Ishikawa (cell line): ENCODE measurements at regions not wholly inside any gene's neighbourhood (a gene's known extent, or its start where the extent isn't known, plus 50 kb on each side); places are given as distances from the start of the nearest gene placed in this dataset.

ENCODE experiments used
- CEBPB ChIP-seq: IDR thresholded peaks from 2 replicates; pipeline ENCODE4 v1.6.1; 2012
- CREB1 ChIP-seq: IDR thresholded peaks from 2 replicates; pipeline ENCODE4 v1.6.1; 2012; ENCODE audit warnings: low read depth
- EGR1 ChIP-seq: IDR thresholded peaks from 2 replicates; pipeline ENCODE4 v1.6.1; 2012
- EP300 ChIP-seq: IDR thresholded peaks from 2 replicates; pipeline ENCODE4 v1.6.1; 2012; ENCODE audit warnings: borderline replicate concordance
- FOXM1 ChIP-seq: IDR thresholded peaks from 2 replicates; pipeline ENCODE4 v1.6.1; 2012; ENCODE audit warnings: low read depth, borderline replicate concordance
- NFIC ChIP-seq: IDR thresholded peaks from 2 replicates; pipeline ENCODE4 v1.6.1; 2012
- RAD21 ChIP-seq: IDR thresholded peaks from 2 replicates; pipeline ENCODE4 v1.6.1; 2012; ENCODE audit warnings: low read depth
- TAF1 ChIP-seq: IDR thresholded peaks from 2 replicates; pipeline ENCODE4 v1.6.1; 2012; ENCODE audit warnings: low read depth, mild to moderate bottlenecking
- TCF12 ChIP-seq: IDR thresholded peaks from 2 replicates; pipeline ENCODE4 v1.6.1; 2012; ENCODE audit warnings: low read depth
- TEAD4 ChIP-seq: IDR thresholded peaks from 2 replicates; pipeline ENCODE4 v1.6.1; 2012
- YY1 ChIP-seq: IDR thresholded peaks from 2 replicates; pipeline ENCODE4 v1.6.1; 2012; ENCODE audit warnings: low read depth
- ZBTB7A ChIP-seq: IDR thresholded peaks from 2 replicates; pipeline ENCODE4 v1.6.1; 2012; ENCODE audit warnings: low read depth
- TF ChIP-seq, protein P1 (sequence below): IDR thresholded peaks from 2 replicates; pipeline ENCODE4 v1.6.1; 2012; ENCODE audit warnings: low read depth, mild to moderate bottlenecking
- TF ChIP-seq, protein P2 (sequence below): IDR thresholded peaks from 2 replicates; pipeline ENCODE4 v1.6.1; 2012
- TF ChIP-seq, protein P3 (sequence below): IDR thresholded peaks from 2 replicates; pipeline ENCODE4 v1.6.1; 2012

DNA sequence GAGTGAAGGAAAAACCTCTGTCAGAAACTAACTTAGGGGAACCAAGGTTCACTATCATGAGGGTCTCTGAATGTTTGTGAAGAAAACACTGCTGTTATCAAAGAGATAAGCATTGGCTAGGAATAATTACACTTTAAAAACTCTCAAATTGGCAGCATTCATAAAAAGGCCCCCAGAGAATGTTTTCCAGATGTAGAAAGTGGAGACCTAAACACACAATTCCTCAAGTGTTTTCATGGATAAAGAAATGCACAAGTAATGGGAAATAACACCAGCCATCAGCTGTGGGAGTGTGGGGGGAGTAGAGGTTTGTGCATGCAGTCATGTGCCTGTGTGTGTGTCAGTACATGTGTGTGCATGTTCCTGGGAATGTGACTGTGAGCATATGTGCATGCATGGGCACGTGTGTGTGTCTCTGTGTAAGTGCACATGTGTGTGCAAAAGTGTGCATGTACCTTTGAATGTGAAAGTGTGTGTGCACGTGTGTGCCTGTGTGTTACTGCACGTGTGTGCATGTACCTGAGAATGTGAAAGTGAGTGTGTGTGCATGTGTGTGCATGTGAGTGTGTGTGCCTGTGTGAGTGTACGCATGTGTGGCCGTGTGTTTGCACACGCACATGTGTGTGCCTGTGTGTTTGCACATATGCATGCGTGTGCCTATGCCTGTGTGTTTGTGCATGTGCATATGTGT lies 854.3 kb upstream of the SALL3 start:
- TF ChIP-seq TAF1 (no peak), TEAD4 (no peak), NFIC (no peak), FOXM1 (no peak), ZBTB7A (no peak), EP300 (no peak), YY1 (no peak), CEBPB (no peak), TCF12 (no peak), CREB1 (no peak), EGR1 (no peak), RAD21 (no peak)
- TF ChIP-seq, protein P1, sequence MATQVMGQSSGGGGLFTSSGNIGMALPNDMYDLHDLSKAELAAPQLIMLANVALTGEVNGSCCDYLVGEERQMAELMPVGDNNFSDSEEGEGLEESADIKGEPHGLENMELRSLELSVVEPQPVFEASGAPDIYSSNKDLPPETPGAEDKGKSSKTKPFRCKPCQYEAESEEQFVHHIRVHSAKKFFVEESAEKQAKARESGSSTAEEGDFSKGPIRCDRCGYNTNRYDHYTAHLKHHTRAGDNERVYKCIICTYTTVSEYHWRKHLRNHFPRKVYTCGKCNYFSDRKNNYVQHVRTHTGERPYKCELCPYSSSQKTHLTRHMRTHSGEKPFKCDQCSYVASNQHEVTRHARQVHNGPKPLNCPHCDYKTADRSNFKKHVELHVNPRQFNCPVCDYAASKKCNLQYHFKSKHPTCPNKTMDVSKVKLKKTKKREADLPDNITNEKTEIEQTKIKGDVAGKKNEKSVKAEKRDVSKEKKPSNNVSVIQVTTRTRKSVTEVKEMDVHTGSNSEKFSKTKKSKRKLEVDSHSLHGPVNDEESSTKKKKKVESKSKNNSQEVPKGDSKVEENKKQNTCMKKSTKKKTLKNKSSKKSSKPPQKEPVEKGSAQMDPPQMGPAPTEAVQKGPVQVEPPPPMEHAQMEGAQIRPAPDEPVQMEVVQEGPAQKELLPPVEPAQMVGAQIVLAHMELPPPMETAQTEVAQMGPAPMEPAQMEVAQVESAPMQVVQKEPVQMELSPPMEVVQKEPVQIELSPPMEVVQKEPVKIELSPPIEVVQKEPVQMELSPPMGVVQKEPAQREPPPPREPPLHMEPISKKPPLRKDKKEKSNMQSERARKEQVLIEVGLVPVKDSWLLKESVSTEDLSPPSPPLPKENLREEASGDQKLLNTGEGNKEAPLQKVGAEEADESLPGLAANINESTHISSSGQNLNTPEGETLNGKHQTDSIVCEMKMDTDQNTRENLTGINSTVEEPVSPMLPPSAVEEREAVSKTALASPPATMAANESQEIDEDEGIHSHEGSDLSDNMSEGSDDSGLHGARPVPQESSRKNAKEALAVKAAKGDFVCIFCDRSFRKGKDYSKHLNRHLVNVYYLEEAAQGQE = no peak
- TF ChIP-seq, protein P2, sequence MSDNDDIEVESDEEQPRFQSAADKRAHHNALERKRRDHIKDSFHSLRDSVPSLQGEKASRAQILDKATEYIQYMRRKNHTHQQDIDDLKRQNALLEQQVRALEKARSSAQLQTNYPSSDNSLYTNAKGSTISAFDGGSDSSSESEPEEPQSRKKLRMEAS = no peak
- TF ChIP-seq, protein P3, sequence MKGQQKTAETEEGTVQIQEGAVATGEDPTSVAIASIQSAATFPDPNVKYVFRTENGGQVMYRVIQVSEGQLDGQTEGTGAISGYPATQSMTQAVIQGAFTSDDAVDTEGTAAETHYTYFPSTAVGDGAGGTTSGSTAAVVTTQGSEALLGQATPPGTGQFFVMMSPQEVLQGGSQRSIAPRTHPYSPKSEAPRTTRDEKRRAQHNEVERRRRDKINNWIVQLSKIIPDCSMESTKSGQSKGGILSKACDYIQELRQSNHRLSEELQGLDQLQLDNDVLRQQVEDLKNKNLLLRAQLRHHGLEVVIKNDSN = no peak

DNA sequence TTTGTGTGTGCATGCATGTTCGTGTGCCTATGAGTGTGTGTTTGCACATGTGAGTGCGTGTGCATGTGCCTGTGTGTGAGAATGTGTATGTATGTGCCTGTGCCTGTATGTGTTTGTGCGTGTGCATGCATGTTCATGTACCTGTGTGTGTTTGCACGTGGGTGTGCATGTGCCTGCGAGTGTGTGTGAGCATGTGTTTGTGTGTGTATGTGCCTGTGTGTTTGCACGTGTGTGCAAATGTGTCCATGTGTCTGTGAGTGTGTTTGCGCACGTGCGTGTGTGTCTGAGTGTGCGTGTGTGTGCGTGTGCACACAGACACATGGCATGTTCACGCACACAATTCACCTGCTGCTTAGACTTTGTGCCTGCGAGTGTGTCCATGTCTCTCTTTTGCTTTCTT lies 853.5 kb upstream of the SALL3 start:
- TF ChIP-seq, protein P2 = no peak
- TF ChIP-seq RAD21 (no peak), EGR1 (no peak), CREB1 (no peak), NFIC (no peak), ZBTB7A (no peak), YY1 (no peak), TAF1 (no peak), TCF12 (no peak), TEAD4 (no peak), EP300 (no peak), FOXM1 (no peak)
- TF ChIP-seq, protein P1 = no peak
- TF ChIP-seq, protein P3 = no peak

DNA sequence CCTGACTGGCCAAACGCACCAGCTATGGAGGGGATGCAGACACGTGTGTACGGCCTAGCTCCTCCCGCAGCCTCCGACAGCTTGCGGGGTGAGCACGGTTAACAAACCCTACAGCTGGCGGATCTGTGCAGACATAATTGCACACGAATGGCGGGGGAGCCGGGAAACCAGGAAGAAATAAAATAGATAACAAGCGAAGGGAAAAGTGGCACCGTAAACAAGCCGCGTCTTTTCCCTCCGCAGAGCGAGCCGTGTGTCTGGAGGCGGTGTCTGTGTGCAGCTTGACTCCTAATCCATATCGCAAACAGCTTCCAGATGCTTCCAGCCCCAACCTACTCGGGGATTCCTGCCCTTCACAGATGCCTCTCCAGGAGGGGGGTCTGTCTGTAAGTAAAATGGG lies 853.1 kb upstream of the SALL3 start:
- no peak for TF ChIP-seq NFIC
- TF ChIP-seq FOXM1 = no peak
- TF ChIP-seq, protein P2 = no peak
- TF ChIP-seq, protein P3 = no peak
- TF ChIP-seq TAF1 = no peak
- TF ChIP-seq ZBTB7A = no peak
- no peak for TF ChIP-seq TEAD4
- TF ChIP-seq, protein P1 = no peak
- no peak for TF ChIP-seq EGR1
- TF ChIP-seq CREB1 = no peak
- TF ChIP-seq CEBPB = no peak
- TF ChIP-seq EP300 = no peak
- no peak for TF ChIP-seq TCF12
- no peak for TF ChIP-seq RAD21
- TF ChIP-seq YY1 = no peak

DNA sequence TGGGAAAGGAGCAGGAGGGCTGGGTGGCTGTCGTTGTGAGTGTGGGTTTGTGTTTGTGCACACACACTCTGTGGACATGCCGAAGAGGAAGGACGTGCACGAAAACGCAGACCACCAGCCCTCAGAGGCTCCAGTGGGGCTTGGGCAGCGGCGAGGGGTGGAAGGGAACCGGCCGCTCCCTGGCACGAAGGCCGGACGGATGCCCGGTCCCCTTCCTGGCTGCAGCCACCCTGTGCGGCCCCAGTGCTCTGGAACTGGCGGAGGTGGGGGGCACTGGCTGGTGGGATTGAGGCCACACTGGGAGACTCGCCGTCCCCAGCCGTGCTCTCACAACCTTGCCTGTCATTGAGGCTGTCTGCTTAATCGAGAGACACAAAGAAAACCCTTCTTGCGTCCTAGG lies 852.6 kb upstream of the SALL3 start:
- TF ChIP-seq RAD21 = no peak
- TF ChIP-seq NFIC = no peak
- TF ChIP-seq, protein P2 = no peak
- TF ChIP-seq FOXM1 = no peak
- no peak for TF ChIP-seq TAF1
- no peak for TF ChIP-seq TCF12
